ENCODE measurements at regions not wholly inside any gene's neighbourhood (a gene's known extent, or its start where the extent isn't known, plus 50 kb on each side); places are given as distances from the start of the nearest gene placed in this dataset.
"Not testable (repeated sequence)": the region's sequence is repeated elsewhere in the genome, so short reads cannot be mapped to it uniquely, and the experiment has no call there.

GRCh38 chr15:85196697-85197096 is 183.7 kb upstream of the AKAP13 start:
- H3K4me3 ChIP-seq; H3K27me3 ChIP-seq; H3K9me3 ChIP-seq; H3K27ac ChIP-seq; DNase-seq; intact Hi-C loops (cut with DNase I; ENCODE audit: low total_unique reads); H3K4me1 ChIP-seq; H3K36me3 ChIP-seq: not testable (repeated sequence)

- H3K36me3 ChIP-seq; H3K4me1 ChIP-seq; H3K27me3 ChIP-seq; H3K9me3 ChIP-seq; H3K4me3 ChIP-seq; intact Hi-C loops (cut with DNase I; ENCODE audit: low total_unique reads); DNase-seq; H3K27ac ChIP-seq: not testable (repeated sequence)
Measured at GRCh38 chr15:85197582-85197981, 182.8 kb upstream of the AKAP13 start.

GRCh38 chr15:85198432-85198831 is 182.0 kb upstream of the AKAP13 start:
- H3K36me3 ChIP-seq; intact Hi-C loops (cut with DNase I; ENCODE audit: low total_unique reads); H3K4me3 ChIP-seq; H3K27ac ChIP-seq; DNase-seq; H3K27me3 ChIP-seq; H3K4me1 ChIP-seq; H3K9me3 ChIP-seq: not testable (repeated sequence)

- DNase-seq; H3K4me3 ChIP-seq; H3K36me3 ChIP-seq; H3K4me1 ChIP-seq; intact Hi-C loops (cut with DNase I; ENCODE audit: low total_unique reads); H3K27me3 ChIP-seq; H3K9me3 ChIP-seq; H3K27ac ChIP-seq: not testable (repeated sequence)
- TF ChIP-seq CTCF (IDR thresholded peaks at IDR 0.05): peak in 1 of 2 experiments; percentile 11
Measured at GRCh38 chr15:85200215-85200614, 180.2 kb upstream of the AKAP13 start.

- H3K36me3 ChIP-seq; DNase-seq; H3K27ac ChIP-seq; H3K27me3 ChIP-seq; intact Hi-C loops (cut with DNase I; ENCODE audit: low total_unique reads); H3K4me3 ChIP-seq; H3K4me1 ChIP-seq; H3K9me3 ChIP-seq: not testable (repeated sequence)
Measured at GRCh38 chr15:85201118-85201793, 179.1 kb upstream of the AKAP13 start.

GRCh38 chr15:85204481-85204880 is 175.9 kb upstream of the AKAP13 start:
- H3K27ac ChIP-seq; H3K9me3 ChIP-seq; DNase-seq; intact Hi-C loops (cut with DNase I; ENCODE audit: low total_unique reads); H3K4me1 ChIP-seq; H3K4me3 ChIP-seq; H3K27me3 ChIP-seq; H3K36me3 ChIP-seq: not testable (repeated sequence)

GRCh38 chr15:85233791-85234325 is 146.5 kb upstream of the AKAP13 start:
- H3K36me3 ChIP-seq; H3K4me1 ChIP-seq; H3K27ac ChIP-seq; H3K27me3 ChIP-seq; intact Hi-C loops (cut with DNase I; ENCODE audit: low total_unique reads); H3K9me3 ChIP-seq; DNase-seq: not testable (repeated sequence)
- H3K4me3 ChIP-seq: peak overlapping the region; percentile 41 to 52

GRCh38 chr15:85234450-85235196 is 145.8 kb upstream of the AKAP13 start:
- H3K27ac ChIP-seq; intact Hi-C loops (cut with DNase I; ENCODE audit: low total_unique reads): not testable (repeated sequence)
- H3K4me3 ChIP-seq: peak overlapping the region; percentile 20 to 27

GRCh38 chr15:85244056-85244455 is 136.3 kb upstream of the AKAP13 start:
- H3K27me3 ChIP-seq; H3K36me3 ChIP-seq; intact Hi-C loops (cut with DNase I; ENCODE audit: low total_unique reads); H3K27ac ChIP-seq; H3K4me1 ChIP-seq; H3K9me3 ChIP-seq; H3K4me3 ChIP-seq; DNase-seq: not testable (repeated sequence)

More at GRCh38 chr15:85234450-85235196, 145.8 kb upstream of the AKAP13 start:
- not testable (repeated sequence) for H3K4me1 ChIP-seq, H3K27me3 ChIP-seq, H3K9me3 ChIP-seq, DNase-seq, H3K36me3 ChIP-seq

GRCh38 chr15:85250938-85251542 is 129.4 kb upstream of the AKAP13 start:
- H3K4me1 ChIP-seq; H3K9me3 ChIP-seq; H3K27ac ChIP-seq; DNase-seq; intact Hi-C loops (cut with DNase I; ENCODE audit: low total_unique reads); H3K27me3 ChIP-seq; H3K4me3 ChIP-seq; H3K36me3 ChIP-seq: not testable (repeated sequence)

GRCh38 chr15:85253196-85253915 is 127.0 kb upstream of the AKAP13 start:
- H3K9me3 ChIP-seq; H3K27ac ChIP-seq; H3K27me3 ChIP-seq; DNase-seq; intact Hi-C loops (cut with DNase I; ENCODE audit: low total_unique reads); H3K4me3 ChIP-seq; H3K36me3 ChIP-seq: not testable (repeated sequence)
- peaks cover 0 to 16% (median 12%) of the 10 kb centered on the region in 4 donors for H3K4me1 ChIP-seq

GRCh38 chr15:85254961-85255360 is 125.4 kb upstream of the AKAP13 start:
- H3K4me3 ChIP-seq; H3K36me3 ChIP-seq; DNase-seq; H3K27me3 ChIP-seq; H3K9me3 ChIP-seq; H3K27ac ChIP-seq; intact Hi-C loops (cut with DNase I; ENCODE audit: low total_unique reads): not testable (repeated sequence)
- peaks cover 0 to 16% (median 12%) of the 10 kb centered on the region in 4 donors for H3K4me1 ChIP-seq
